NCI-H345 (cell line): ENCODE measurements at regions not wholly inside any gene's neighbourhood (a gene's known extent, or its start where the extent isn't known, plus 50 kb on each side); places are given as distances from the start of the nearest gene placed in this dataset.
A peak's percentile ranks its signal among the peaks of the same experiment; 100 is the strongest.
"Not testable (repeated sequence)": the region's sequence is repeated elsewhere in the genome, so short reads cannot be mapped to it uniquely, and the experiment has no call there.

ENCODE experiments used
- DNase-seq: peaks from one replicate; lab custom pipeline; 2025; lab: John Stamatoyannopoulos, UW

- not testable (repeated sequence) for DNase-seq
Observed at GRCh38 chr16:18263046-18263445, 73.5 kb downstream of the NPIPA8 start.

GRCh38 chr16:18261848-18262247 is 74.7 kb downstream of the NPIPA8 start:
- DNase-seq = not testable (repeated sequence)

- DNase-seq = not testable (repeated sequence)
Observed at GRCh38 chr16:18259496-18260176, 76.9 kb downstream of the NPIPA8 start.

- not testable (repeated sequence) for DNase-seq
Observed at GRCh38 chr16:18252943-18253342, 83.6 kb downstream of the NPIPA8 start.

GRCh38 chr16:18230505-18230904 is 106.0 kb downstream of the NPIPA8 start:
- DNase-seq = not testable (repeated sequence)

GRCh38 chr16:18222054-18223009 is 114.2 kb downstream of the NPIPA8 start:
- not testable (repeated sequence) for DNase-seq

- DNase-seq = not testable (repeated sequence)
Observed at GRCh38 chr16:18217741-18218140, 118.8 kb downstream of the NPIPA8 start.

- DNase-seq = not testable (repeated sequence)
Observed at GRCh38 chr16:18216814-18217213, 119.7 kb downstream of the NPIPA8 start.

GRCh38 chr16:18213810-18214209 is 122.7 kb downstream of the NPIPA8 start:
- not testable (repeated sequence) for DNase-seq

- DNase-seq = not testable (repeated sequence)
Observed at GRCh38 chr16:18211505-18211904, 125.0 kb downstream of the NPIPA8 start.

- DNase-seq = not testable (repeated sequence)
Observed at GRCh38 chr16:18204786-18205185, 131.8 kb downstream of the NPIPA8 start.

GRCh38 chr16:18204309-18204708 is 132.2 kb downstream of the NPIPA8 start:
- not testable (repeated sequence) for DNase-seq

GRCh38 chr16:18201511-18201910 is 135.0 kb downstream of the NPIPA8 start:
- DNase-seq = not testable (repeated sequence)

GRCh38 chr16:18192389-18192788 is 144.1 kb downstream of the NPIPA8 start:
- DNase-seq = not testable (repeated sequence)

GRCh38 chr16:18190179-18190578 is 146.4 kb downstream of the NPIPA8 start:
- DNase-seq = not testable (repeated sequence)

GRCh38 chr16:18184755-18185154 is 151.8 kb downstream of the NPIPA8 start:
- DNase-seq = not testable (repeated sequence)

GRCh38 chr16:18181028-18181427 is 155.5 kb downstream of the NPIPA8 start:
- not testable (repeated sequence) for DNase-seq

- DNase-seq = peak; percentile 32
Observed at GRCh38 chr16:18173945-18174497, 162.5 kb downstream of the NPIPA8 start.

GRCh38 chr16:18162293-18162692 is 174.2 kb downstream of the NPIPA8 start:
- not testable (repeated sequence) for DNase-seq

- not testable (repeated sequence) for DNase-seq
Observed at GRCh38 chr16:18161224-18161623, 175.3 kb downstream of the NPIPA8 start.

- not testable (repeated sequence) for DNase-seq
Observed at GRCh38 chr16:18159185-18159584, 177.4 kb downstream of the NPIPA8 start.

- DNase-seq = not testable (repeated sequence)
Observed at GRCh38 chr16:18157854-18158253, 178.7 kb downstream of the NPIPA8 start.
